PC-3 (cell line): ENCODE measurements at regions not wholly inside any gene's neighbourhood (a gene's known extent, or its start where the extent isn't known, plus 50 kb on each side); places are given as distances from the start of the nearest gene placed in this dataset.

Experiments used
- CTCF ChIP-seq: fragments of 300-600 bp; sonication (generic); conservative IDR thresholded peaks from 2 replicates; pipeline ENCODE4 v1.5.1; 2017; ENCODE audit warnings: antibody characterized with exemption, low read depth, mild to moderate bottlenecking, low read length
- EZH2 ChIP-seq: fragments of 300-600 bp; sonication (generic); IDR thresholded peaks from one replicate; pipeline ENCODE4 v1.6.1; 2017; ENCODE audit warnings: antibody characterized with exemption, mild to moderate bottlenecking, low read length; ENCODE audit not compliant: unreplicated experiment
- EZH2phosphoT487 ChIP-seq: fragments of 300-600 bp; sonication (generic); IDR thresholded peaks from 2 replicates; pipeline ENCODE4 v1.6.1; 2018; ENCODE audit warnings: mild to moderate bottlenecking, antibody characterized with exemption, low read length, borderline replicate concordance

GRCh38 chr4:149951152-149951900 is 126.9 kb upstream of the DCLK2 start:
- no peak for TF ChIP-seq EZH2
- TF ChIP-seq CTCF = no peak
- no peak for TF ChIP-seq EZH2phosphoT487
